GM23338 (cell line): ENCODE measurements at regions not wholly inside any gene's neighbourhood (a gene's known extent, or its start where the extent isn't known, plus 50 kb on each side); places are given as distances from the start of the nearest gene placed in this dataset.

Experiments used
- ATAC-seq: fragments of 200-7000 bp; cut with Tn5 transposase; 3 replicates; pipeline ENCODE4 v1.9.1; 2020
- DNase-seq: peaks from one replicate; pipeline ENCODE4 v3.0.0-alpha.2; 2015; ENCODE audit warnings: low spot score
- H2AFZ ChIP-seq: fragments of 200-600 bp; sonication (generic); 2 replicates; pipeline ENCODE4 v1.8.0; 2016; ENCODE audit warnings: antibody characterized with exemption, mild to moderate bottlenecking, moderate library complexity
- H3F3A ChIP-seq: fragments of 200-600 bp; sonication (generic); replicated peaks from 2 replicates; pipeline ENCODE4 v1.8.0; 2017; ENCODE audit warnings: antibody characterized with exemption, mixed run types, low read depth
- H3K27ac ChIP-seq: fragments of 200-600 bp; sonication (generic); 2 replicates; pipeline ENCODE4 v1.6.1; 2016; ENCODE audit warnings: low read depth
- H3K27me3 ChIP-seq: fragments of 200-600 bp; sonication (generic); 2 replicates; pipeline ENCODE4 v1.8.0; 2016; ENCODE audit warnings: mild to moderate bottlenecking, mixed run types, moderate library complexity; ENCODE audit not compliant: insufficient read depth
- H3K36me3 ChIP-seq: fragments of 200-600 bp; sonication (generic); 2 replicates; pipeline ENCODE4 v1.8.0; 2016; ENCODE audit warnings: mild to moderate bottlenecking; ENCODE audit not compliant: insufficient read depth
- H3K4me1 ChIP-seq: fragments of 200-600 bp; sonication (generic); 2 replicates; pipeline ENCODE4 v1.8.0; 2016; ENCODE audit warnings: mild to moderate bottlenecking, moderate library complexity; ENCODE audit not compliant: insufficient read depth
- H3K4me2 ChIP-seq: fragments of 200-600 bp; sonication (generic); 2 replicates; pipeline ENCODE4 v1.7.1; 2017; ENCODE audit warnings: mixed run types
- H3K4me3 ChIP-seq: fragments of 200-600 bp; sonication (generic); 2 replicates; pipeline ENCODE4 v1.6.1; 2016; ENCODE audit warnings: mixed run types
- H3K79me2 ChIP-seq: fragments of 200-600 bp; sonication (generic); replicated peaks from 2 replicates; pipeline ENCODE4 v1.8.0; 2017; ENCODE audit warnings: mild to moderate bottlenecking; ENCODE audit not compliant: insufficient read depth
- H3K9me2 ChIP-seq: fragments of 200-600 bp; sonication (generic); 2 replicates; pipeline ENCODE4 v1.8.0; 2017; ENCODE audit not compliant: insufficient read depth
- H4K20me1 ChIP-seq: fragments of 200-600 bp; sonication (generic); replicated peaks from 2 replicates; pipeline ENCODE4 v1.8.0; 2017; ENCODE audit warnings: mild to moderate bottlenecking; ENCODE audit not compliant: insufficient read depth
- H3K27ac Mint-ChIP-seq: 2 replicates; pipeline ENCODE4 v1.8.0; 2020; ENCODE audit warnings: inconsistent platforms, mild to moderate bottlenecking, moderate library complexity, mixed read lengths
- H3K27me3 Mint-ChIP-seq: 3 replicates; pipeline ENCODE4 v1.8.0; 2022; ENCODE audit warnings: low read depth, mild to moderate bottlenecking, moderate library complexity, mixed read lengths, inconsistent platforms; ENCODE audit not compliant: insufficient read depth, poor library complexity
- H3K36me3 Mint-ChIP-seq: 3 replicates; pipeline ENCODE4 v1.8.0; 2021; ENCODE audit warnings: low read depth, mild to moderate bottlenecking, inconsistent platforms, moderate library complexity, mixed read lengths
- H3K4me1 Mint-ChIP-seq: 3 replicates; pipeline ENCODE4 v1.8.0; 2020; ENCODE audit warnings: mild to moderate bottlenecking, inconsistent platforms, mixed read lengths
- H3K4me3 Mint-ChIP-seq: 3 replicates; pipeline ENCODE4 v1.8.0; 2021; ENCODE audit warnings: moderate library complexity, mild to moderate bottlenecking, inconsistent platforms, mixed read lengths
- H3K9me3 Mint-ChIP-seq: 3 replicates; pipeline ENCODE4 v1.8.0; 2020; ENCODE audit warnings: moderate library complexity, mild to moderate bottlenecking, inconsistent platforms, mixed read lengths
- CREB1 ChIP-seq: fragments of 250-450 bp; sonication (Bioruptor Pico); IDR thresholded peaks from 2 replicates; pipeline ENCODE4 v1.5.0; 2020; ENCODE audit warnings: low read depth, mild to moderate bottlenecking, moderate library complexity
- CTCF ChIP-seq, 2 experiments: fragments of 200-600 bp in 1 of 2; sonication (generic) in 1 of 2; conservative IDR thresholded peaks; 2 replicates each; pipeline versions ENCODE4 v1.5.1 to v1.6.1; 2016 to 2017; ENCODE audit warnings: antibody characterized with exemption in 2 of 2, low read depth in 2 of 2, mild to moderate bottlenecking in 2 of 2, moderate library complexity in 1 of 2
- ETS1 ChIP-seq: IDR thresholded peaks from 2 replicates; pipeline ENCODE4 v1.6.1; 2016; ENCODE audit warnings: antibody characterized with exemption
- EZH2 ChIP-seq: fragments of 200-600 bp; sonication (generic); IDR thresholded peaks from one replicate; pipeline ENCODE4 v1.8.0; 2017; ENCODE audit warnings: antibody characterized with exemption, mild to moderate bottlenecking, low read depth; ENCODE audit not compliant: unreplicated experiment
- EZH2phosphoT487 ChIP-seq: fragments of 200-600 bp; sonication (generic); IDR thresholded peaks from one replicate; pipeline ENCODE4 v1.8.1; 2018; ENCODE audit warnings: antibody characterized with exemption; ENCODE audit not compliant: unreplicated experiment
- JUNB ChIP-seq: IDR thresholded peaks from one replicate; pipeline ENCODE4 v1.6.1; 2016; ENCODE audit warnings: antibody characterized with exemption; ENCODE audit not compliant: unreplicated experiment
- NANOG ChIP-seq: IDR thresholded peaks from 2 replicates; pipeline ENCODE4 v1.6.1; 2016; ENCODE audit warnings: antibody characterized with exemption, borderline replicate concordance
- POLR2AphosphoS5 ChIP-seq: IDR thresholded peaks from 2 replicates; pipeline ENCODE4 v1.6.1; 2016; ENCODE audit warnings: antibody characterized with exemption, low read depth
- REST ChIP-seq: IDR thresholded peaks from one replicate; pipeline ENCODE4 v1.6.1; 2018; ENCODE audit warnings: antibody characterized with exemption; ENCODE audit not compliant: unreplicated experiment
- STAT1 ChIP-seq: IDR thresholded peaks from one replicate; pipeline ENCODE4 v1.6.1; 2016; ENCODE audit warnings: antibody characterized with exemption; ENCODE audit not compliant: unreplicated experiment
- ZNF114 ChIP-seq: fragments of 250-450 bp; sonication (Bioruptor Pico); IDR thresholded peaks from 2 replicates; pipeline ENCODE4 v1.5.0; 2020; ENCODE audit warnings: mild to moderate bottlenecking, moderate library complexity
- ZNF331 ChIP-seq: fragments of 250-450 bp; sonication (Bioruptor Pico); IDR thresholded peaks from 2 replicates; pipeline ENCODE4 v1.5.0; 2020; ENCODE audit warnings: low read depth, mild to moderate bottlenecking, moderate library complexity
- ZNF462 ChIP-seq: fragments of 250-450 bp; sonication (Bioruptor Pico); IDR thresholded peaks from 2 replicates; pipeline ENCODE4 v1.5.0; 2020; ENCODE audit warnings: mild to moderate bottlenecking, moderate library complexity

GRCh38 chr15:70412794-70413193 is 315.1 kb upstream of the TLE3 start:
- no peak overlapping the region for H3K27ac ChIP-seq
- H3K27me3 ChIP-seq, result no peaks in the 10 kb centered on the region
- no peak overlapping the region for H3K4me3 ChIP-seq
- Mint-ChIP-seq H3K27me3 (no peaks in the 10 kb centered on the region), H3K9me3 (peaks cover 8% of the 10 kb centered on the region), H3K27ac (no peak overlapping the region), H3K4me3 (no peak overlapping the region), H3K4me1 (peaks cover 8% of the 10 kb centered on the region), H3K36me3 (peaks cover 8% of the 10 kb centered on the region; the same call in 2 of the 3 replicates)
- no peaks in the 10 kb centered on the region for H3K79me2 ChIP-seq
- no peak for TF ChIP-seq EZH2
- TF ChIP-seq ZNF331 (CRISPR knock-in tag), result no peak
- no peak for TF ChIP-seq CREB1 (CRISPR knock-in tag)
- TF ChIP-seq ZNF462 (CRISPR knock-in tag), result no peak
- TF ChIP-seq NANOG, result no peak
- no peak for TF ChIP-seq ETS1
- TF ChIP-seq POLR2AphosphoS5, result no peak
- TF ChIP-seq EZH2phosphoT487, result no peak
- no peak for TF ChIP-seq STAT1
- TF ChIP-seq JUNB, result no peak
- TF ChIP-seq CTCF (conservative IDR thresholded peaks at IDR 0.05; ENCODE audit: low read depth in 2 of 2), result no peak
- no peak for TF ChIP-seq ZNF114
- TF ChIP-seq REST, result no peak
- no peaks in the 10 kb centered on the region for H4K20me1 ChIP-seq
- DNase-seq (no peak), ATAC-seq (no peak)
- H2AFZ ChIP-seq, result no peak overlapping the region
- no peak overlapping the region for H3K4me2 ChIP-seq
- H3K4me1 ChIP-seq, result no peaks in the 10 kb centered on the region
- H3F3A ChIP-seq, result no peaks in the 10 kb centered on the region
- H3K9me2 ChIP-seq, result no peaks in the 10 kb centered on the region
- no peaks in the 10 kb centered on the region for H3K36me3 ChIP-seq
